ENCODE measurements at regions not wholly inside any gene's neighbourhood (a gene's known extent, or its start where the extent isn't known, plus 50 kb on each side); places are given as distances from the start of the nearest gene placed in this dataset.

- Mint-ChIP-seq H3K27me3 (ENCODE audit: insufficient read depth) (no peaks in the 10 kb centered on the region), H3K27ac (no peak overlapping the region), H3K9me3 (peaks cover 17% of the 10 kb centered on the region), H3K4me1 (peaks cover 19% of the 10 kb centered on the region), H3K36me3 (ENCODE audit: low read depth) (peaks cover under 1% of the 10 kb centered on the region), H3K4me3 (no peak overlapping the region)
- Histone ChIP-seq H3K9ac (ENCODE audit: extremely low read depth, low read length, poor library complexity, severe bottlenecking) (no peak overlapping the region), H3K36me3 (ENCODE audit: control insufficient read depth, insufficient read depth, low read length) (no peaks in the 10 kb centered on the region), H3K4me1 (ENCODE audit: control insufficient read depth, insufficient read depth, low read length) (no peaks in the 10 kb centered on the region), H3K27ac (ENCODE audit: low read depth, low read length) (peak overlapping the region; percentile 71), H3K27me3 (ENCODE audit: control insufficient read depth, insufficient read depth, low read length, poor library complexity, severe bottlenecking) (no peaks in the 10 kb centered on the region), H3K9me3 (ENCODE audit: control insufficient read depth, low read length) (peaks cover under 1% of the 10 kb centered on the region), H3K4me3 (ENCODE audit: low read length) (no peak overlapping the region)
- TF ChIP-seq CTCF (conservative IDR thresholded peaks at IDR 0.05): no peak
- no peak for DNase-seq
- WGBS, 2 experiments (ENCODE audit: insufficient coverage in 1 of 2, insufficient read length in 1 of 2): 78% methylated on average over 1 of the region's 2 CpGs; no CpG with 5 or more reads in 1 of the 2 experiments
Observed at GRCh38 chr6:140440223-140440835, 1065.9 kb upstream of the CITED2 start.

GRCh38 chr6:140438346-140438735, 1063.9 kb upstream of the CITED2 start:
- WGBS, 2 experiments (ENCODE audit: insufficient coverage in 1 of 2, insufficient read length in 1 of 2): 100% methylated on average over 2 of the region's 2 CpGs; no CpG with 5 or more reads in 1 of the 2 experiments
- no peaks in the 10 kb centered on the region for H3K4me1 ChIP-seq (ENCODE audit: control insufficient read depth, insufficient read depth, low read length)
- H3K27me3 Mint-ChIP-seq (ENCODE audit: insufficient read depth): no peaks in the 10 kb centered on the region
- peaks cover 19% of the 10 kb centered on the region for H3K9me3 ChIP-seq (ENCODE audit: control insufficient read depth, low read length)
- H3K27ac ChIP-seq (ENCODE audit: low read depth, low read length): no peak overlapping the region
- peaks cover 36% of the 10 kb centered on the region for H3K9me3 Mint-ChIP-seq
- peaks cover 14% of the 10 kb centered on the region for H3K36me3 Mint-ChIP-seq (ENCODE audit: low read depth)
- H3K4me1 Mint-ChIP-seq: peaks cover 19% of the 10 kb centered on the region
- no peak for DNase-seq
- no peak overlapping the region for H3K4me3 ChIP-seq (ENCODE audit: low read length)
- no peak overlapping the region for H3K4me3 Mint-ChIP-seq
- H3K36me3 ChIP-seq (ENCODE audit: control insufficient read depth, insufficient read depth, low read length): no peaks in the 10 kb centered on the region
- TF ChIP-seq CTCF (conservative IDR thresholded peaks at IDR 0.05): no peak
- no peaks in the 10 kb centered on the region for H3K27me3 ChIP-seq (ENCODE audit: control insufficient read depth, insufficient read depth, low read length, poor library complexity, severe bottlenecking)
- H3K9ac ChIP-seq (ENCODE audit: extremely low read depth, low read length, poor library complexity, severe bottlenecking): no peak overlapping the region
- H3K27ac Mint-ChIP-seq: no peak overlapping the region

GRCh38 chr6:140437619-140438345, 1063.3 kb upstream of the CITED2 start:
- no peak overlapping the region for H3K27ac ChIP-seq (ENCODE audit: low read depth, low read length)
- H3K4me3 Mint-ChIP-seq: no peak overlapping the region
- no peaks in the 10 kb centered on the region for H3K27me3 Mint-ChIP-seq (ENCODE audit: insufficient read depth)
- no peaks in the 10 kb centered on the region for H3K27me3 ChIP-seq (ENCODE audit: control insufficient read depth, insufficient read depth, low read length, poor library complexity, severe bottlenecking)
- H3K4me3 ChIP-seq (ENCODE audit: low read length): no peak overlapping the region
- DNase-seq: no peak
- H3K9me3 ChIP-seq (ENCODE audit: control insufficient read depth, low read length): peaks cover 25% of the 10 kb centered on the region
- no peak overlapping the region for H3K27ac Mint-ChIP-seq
- H3K4me1 ChIP-seq (ENCODE audit: control insufficient read depth, insufficient read depth, low read length): no peaks in the 10 kb centered on the region
- H3K4me1 Mint-ChIP-seq: peaks cover 19% of the 10 kb centered on the region
- WGBS, 2 experiments (ENCODE audit: insufficient coverage in 1 of 2, insufficient read length in 1 of 2): 75 to 87% methylated on average over 2 to 4 of the region's 5 CpGs
- no peak for TF ChIP-seq CTCF (conservative IDR thresholded peaks at IDR 0.05)
- peaks cover 42% of the 10 kb centered on the region for H3K9me3 Mint-ChIP-seq
- no peaks in the 10 kb centered on the region for H3K36me3 ChIP-seq (ENCODE audit: control insufficient read depth, insufficient read depth, low read length)
- H3K9ac ChIP-seq (ENCODE audit: extremely low read depth, low read length, poor library complexity, severe bottlenecking): no peak overlapping the region
- H3K36me3 Mint-ChIP-seq (ENCODE audit: low read depth): peaks cover 19% of the 10 kb centered on the region

All from endodermal cell (in vitro differentiated cells).